GM21423 (cell line): ENCODE measurements at regions not wholly inside any gene's neighbourhood (a gene's known extent, or its start where the extent isn't known, plus 50 kb on each side); places are given as distances from the start of the nearest gene placed in this dataset.
A peak's percentile ranks its signal among the peaks of the same experiment; 100 is the strongest.

ENCODE experiments used
- ATAC-seq: cut with Tn5 transposase; IDR thresholded peaks from one replicate; pipeline ENCODE4 v1.9.1; 2021; ENCODE audit warnings: mild to moderate bottlenecking, moderate library complexity; ENCODE audit not compliant: unreplicated experiment

DNA sequence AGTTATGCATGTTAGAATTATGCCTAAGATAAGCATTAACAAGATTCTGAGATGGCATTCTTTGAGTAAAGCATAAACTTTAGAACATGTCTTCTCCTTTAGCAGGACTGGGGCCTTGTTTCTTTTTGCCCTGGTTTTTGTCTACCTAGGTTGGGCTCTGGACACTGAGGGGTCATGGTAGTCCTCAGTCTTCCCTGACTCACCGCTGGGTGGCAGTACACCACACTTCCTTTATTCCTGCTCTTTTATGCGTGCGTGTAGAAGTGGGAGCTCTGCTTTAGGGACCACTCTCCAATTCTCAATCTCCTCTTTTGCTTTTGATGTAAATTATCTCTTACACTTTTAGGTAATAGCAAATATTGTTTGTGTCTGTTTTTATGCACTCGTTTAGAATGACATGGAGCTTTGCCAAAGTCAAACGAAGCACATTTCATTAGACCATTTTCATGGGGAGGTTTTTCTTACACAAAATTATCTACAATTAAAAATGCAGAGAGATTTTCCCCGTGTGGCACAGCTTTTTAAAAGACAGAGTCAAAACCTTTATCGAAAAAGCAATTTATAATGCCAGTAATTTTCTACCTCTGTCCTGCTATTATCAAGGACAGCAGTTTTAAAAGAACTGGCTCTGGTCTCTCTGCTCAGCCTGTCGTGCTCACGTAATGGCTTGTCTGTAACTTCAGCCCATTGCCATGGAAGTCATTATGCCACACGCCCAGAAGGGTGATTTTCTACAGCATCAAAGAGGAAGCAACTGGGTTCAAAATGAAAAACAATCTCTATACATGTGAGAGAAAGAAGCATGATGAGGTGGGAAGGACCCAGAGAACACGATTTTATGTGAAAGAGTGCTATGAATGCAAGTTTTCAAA, 413.9 kb downstream of the COG6 start:
- no peak for ATAC-seq

DNA sequence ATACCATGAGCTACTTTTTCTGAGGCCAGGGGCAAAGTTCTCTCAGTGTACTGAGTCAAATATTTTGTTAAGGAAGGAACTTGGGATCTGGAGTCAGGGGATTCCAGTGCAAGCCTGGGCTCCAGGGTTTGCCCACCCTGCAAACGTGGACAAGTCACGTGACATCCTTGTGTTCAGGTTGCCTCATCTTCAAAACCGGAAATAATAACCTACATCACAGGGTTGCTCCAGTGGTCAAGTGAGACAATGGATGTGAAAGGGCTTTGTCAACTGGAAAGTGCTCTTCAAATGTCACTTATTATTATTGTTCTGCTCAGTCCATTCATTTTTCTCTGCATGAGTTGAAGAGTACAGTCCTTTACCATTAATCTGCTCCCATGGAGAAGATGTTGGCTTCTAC, 414.9 kb downstream of the COG6 start:
- ATAC-seq = no peak

DNA sequence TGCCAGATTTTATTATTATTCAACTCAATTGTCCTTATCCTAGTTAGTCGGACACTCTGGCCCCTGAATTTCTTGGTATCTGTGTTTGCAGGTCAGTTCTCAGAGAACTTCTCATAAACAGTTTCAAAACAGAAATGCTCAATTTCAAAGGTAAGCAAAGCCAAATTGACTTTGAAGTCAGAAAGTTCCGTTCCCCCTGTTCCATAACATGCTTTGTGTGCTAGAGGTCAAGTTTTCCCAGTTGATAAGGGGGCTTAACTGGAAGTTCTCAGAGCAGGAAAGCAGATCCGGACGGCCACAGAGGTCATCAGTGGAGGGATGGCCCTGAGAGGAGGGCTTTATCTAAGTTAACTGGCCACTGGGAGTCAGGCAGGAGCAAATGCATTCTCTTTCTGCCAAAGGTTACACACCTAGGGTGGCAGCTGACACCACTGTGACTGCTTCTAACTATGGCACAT, 417.2 kb downstream of the COG6 start:
- no peak for ATAC-seq

DNA sequence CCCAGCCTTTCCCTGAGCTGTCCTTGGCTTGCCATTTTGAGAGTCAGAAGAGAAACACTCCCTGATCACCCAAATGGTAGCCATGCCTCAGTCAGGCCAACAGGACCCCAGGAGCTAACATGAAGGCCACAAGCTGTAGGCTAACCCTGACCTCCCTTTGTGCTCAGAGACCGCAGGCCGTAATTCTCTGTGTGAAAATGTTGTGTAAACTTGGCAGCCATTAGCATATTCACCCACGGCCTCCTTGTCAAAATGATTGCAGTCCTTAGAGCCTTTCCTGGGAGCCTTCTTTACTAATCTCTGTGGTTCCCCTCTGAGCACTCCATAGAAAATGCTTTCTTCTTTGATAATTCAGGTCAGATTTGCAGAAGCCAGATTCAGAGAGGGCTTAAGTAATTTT, 418.9 kb downstream of the COG6 start:
- ATAC-seq = no peak

DNA sequence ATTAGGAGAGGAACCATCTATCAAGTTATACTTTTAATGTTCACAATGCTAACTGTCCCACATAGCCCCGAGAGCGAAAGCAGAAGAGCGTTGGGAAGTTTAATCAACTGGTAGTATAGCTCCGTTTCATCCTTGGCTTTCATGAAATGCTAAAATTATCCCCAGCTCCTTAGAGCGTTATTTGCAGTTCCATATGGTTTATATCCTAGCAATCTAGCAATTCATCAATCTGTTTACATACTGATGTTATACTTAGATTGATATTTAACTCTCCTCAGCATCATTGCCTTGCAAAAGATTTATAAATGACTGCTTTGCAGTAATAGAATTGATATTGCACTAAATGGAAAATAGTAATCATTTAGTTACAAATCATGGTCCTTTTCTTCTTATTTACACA, 419.8 kb downstream of the COG6 start:
- no peak for ATAC-seq

DNA sequence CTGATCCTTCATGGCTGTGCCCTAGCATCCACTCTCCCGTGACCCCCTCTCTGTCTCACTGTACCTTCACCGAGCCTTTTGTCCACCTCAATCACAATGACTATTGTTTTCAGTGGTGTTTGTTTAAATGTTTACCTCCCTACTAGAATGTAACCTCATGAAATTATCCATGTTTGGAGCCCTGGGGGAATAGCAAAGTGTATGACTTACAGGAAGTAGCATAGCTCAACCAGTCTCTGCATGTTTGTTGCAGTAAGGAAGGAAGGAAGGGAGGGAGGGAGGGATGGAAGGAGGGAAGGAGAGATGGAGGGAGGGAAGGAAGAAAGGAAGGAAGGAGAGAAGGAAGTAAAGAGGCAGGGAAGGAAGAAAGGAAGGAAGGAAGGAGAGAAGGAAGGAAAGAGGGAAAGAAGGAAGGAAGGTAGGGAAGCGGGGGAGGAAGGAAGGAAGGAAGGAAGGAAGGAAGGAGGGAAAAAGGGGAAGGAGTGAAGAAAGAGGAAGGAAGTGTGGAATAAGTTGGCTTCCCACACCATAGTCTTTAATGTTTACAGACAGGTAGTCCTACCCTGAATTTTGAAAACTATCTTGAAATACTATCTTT, 421.4 kb downstream of the COG6 start:
- ATAC-seq = no peak

DNA sequence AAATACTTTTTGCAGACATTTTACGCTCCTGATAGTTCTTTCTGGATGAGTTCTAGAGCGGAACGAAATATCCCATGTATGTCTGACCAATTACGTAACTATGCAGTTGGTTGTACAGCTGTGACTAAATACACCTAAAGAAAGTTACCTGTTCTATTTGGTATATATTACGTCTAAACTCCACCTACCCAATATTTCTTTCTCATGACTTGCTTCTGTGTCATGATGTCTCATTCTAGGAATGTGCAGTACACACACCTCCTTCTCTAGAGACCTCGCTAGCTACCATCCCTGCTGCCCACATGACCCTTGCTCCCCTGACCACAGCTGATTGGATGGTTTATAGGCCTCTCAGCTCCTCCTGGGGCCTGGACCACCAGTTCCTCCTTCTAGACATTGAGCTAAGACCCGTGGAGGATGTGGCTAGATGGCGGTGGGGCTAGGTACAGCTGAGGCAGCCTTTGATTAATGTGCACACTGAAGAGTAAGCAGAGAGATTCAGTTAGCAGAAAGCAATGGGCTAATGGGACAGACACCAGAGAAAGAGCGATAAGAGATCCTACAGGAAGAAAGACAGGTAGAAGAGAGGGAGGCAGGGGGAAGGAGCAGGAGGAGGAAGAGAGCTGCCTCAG, 422.1 kb downstream of the COG6 start:
- no peak for ATAC-seq

DNA sequence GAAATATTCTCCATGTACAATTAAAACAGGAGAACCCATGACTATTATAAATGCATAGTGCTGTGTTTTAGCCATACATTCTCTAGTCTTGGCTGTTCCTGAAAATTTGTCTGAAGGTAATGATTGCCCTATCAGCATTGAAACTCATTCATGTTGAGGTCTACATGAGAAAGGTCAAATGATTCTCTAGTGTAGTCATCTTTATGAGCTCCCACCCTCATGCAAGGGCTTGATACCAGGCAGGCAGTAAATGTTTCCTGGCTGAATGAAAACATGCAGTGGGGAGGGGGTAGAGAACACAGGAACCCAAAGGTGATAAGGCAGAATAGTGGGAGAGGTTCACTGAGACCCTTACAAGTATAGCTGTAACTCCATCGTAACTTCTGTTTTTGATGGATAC, 424.3 kb downstream of the COG6 start:
- ATAC-seq = no peak

DNA sequence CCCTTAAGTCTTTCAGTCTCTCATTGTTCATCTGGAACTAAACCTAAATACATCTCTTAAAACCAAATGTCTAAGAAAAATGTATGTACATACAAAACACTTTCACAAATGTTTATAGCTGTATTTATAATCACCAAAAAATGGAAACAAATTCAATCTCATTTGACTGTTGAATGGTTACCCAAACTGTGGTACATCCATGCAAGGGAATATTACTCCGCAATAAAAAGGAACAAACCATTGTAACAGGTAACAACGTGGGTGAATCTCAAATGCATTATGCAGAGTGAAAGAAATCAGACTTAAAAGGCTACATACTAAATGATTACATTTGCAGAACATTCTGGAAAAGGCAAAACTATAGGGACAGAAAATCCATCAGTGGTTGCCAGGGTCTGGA, 425.2 kb downstream of the COG6 start:
- ATAC-seq = no peak

DNA sequence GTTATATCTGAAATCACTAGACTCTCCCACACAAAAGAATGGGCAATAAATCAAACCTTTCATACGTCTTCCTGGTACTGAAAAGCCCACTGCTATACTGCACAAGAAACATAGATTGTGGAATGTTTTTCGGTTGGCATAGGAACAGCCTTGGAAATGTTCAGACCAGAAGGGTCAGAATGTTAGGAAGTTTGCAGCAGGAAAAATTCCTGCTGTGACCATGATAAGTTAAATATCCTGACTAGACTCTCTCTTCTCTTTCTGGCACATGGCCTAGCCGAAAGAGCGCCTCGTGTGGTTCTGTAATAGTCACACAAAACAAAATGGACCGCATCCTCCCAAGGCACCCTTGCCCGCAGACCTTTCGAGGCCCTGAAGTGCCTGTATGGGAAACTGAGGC, 427.2 kb downstream of the COG6 start:
- no peak for ATAC-seq

DNA sequence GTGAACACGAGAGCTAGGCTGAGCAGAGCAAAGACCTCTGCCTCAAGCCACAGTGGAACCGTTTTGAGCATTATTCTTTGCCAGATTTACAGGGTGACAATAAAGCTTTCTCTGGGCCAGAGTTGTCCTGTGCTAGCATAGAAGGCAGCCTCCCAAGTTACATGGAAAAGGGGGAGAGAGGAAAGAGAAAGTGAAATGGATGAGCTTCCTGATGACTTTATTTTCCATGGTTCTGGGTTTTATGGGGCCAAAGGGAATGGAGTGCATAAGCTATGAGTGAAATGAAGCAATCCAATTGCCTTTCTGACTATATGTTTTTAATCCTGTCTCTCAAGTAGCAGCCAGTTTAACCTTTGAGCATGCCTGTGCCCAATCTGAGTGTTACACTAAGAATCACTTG, 428.4 kb downstream of the COG6 start:
- ATAC-seq = no peak

DNA sequence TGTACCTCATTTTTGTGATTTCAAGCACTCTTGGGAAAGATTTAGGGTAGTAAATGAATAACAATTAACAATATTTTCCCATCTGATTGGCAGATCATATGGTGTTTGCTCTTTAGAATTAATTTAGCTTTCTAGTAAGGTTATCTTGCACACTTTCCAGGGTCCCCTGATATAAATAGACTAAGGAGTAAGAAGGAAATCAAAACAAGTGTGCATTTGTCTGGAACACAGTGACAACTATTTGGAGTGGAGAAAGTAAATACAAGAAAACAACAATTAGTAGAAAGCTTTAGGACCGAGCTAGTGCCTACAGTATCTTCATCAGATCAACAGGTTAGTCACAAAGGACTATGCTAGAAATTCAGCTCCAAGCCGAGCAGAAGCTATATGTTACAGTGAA, 429.5 kb downstream of the COG6 start:
- no peak for ATAC-seq

DNA sequence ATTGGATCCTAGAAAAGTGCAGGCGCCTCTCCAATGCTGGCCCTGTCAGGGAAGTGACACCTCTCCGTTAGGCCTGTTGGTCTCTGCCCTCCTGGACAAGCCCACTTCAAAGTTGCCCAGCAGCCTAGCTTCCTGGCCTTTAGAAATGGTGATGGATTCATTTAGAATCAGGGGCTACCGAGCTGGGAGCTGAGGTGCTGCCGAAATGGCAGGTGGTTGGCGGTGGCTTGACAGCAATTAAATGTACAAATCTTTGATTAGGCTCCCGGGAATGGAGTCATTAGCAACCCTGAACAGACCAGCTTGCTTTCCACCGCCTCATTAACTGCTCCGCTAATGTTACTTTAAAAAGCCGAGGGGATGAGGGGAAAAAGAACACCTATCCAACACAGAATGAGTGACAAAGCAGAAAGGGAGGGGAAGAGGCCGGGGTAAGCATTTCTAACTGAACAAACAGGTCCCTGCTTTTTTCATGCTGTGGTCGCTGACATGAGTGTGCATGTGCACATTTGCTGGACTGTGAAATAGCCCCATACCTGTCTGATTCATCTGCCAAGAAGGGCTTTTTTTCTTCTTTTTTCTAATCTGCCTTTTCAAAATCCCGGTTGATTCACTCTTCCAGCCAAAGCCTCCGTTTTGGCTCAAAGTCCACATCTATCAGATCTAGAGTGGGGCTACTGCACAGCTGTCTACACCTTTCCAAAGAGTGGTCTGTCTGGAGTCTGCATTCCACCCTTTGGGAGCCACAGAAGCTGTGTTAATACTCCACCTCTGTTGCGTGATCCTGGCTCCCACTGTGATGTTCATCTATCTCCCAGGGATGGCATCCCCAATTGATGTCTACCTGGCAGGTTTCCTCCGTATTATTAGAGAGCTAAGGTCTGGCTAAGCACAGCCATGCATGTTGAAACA, 431.9 kb downstream of the COG6 start:
- no peak for ATAC-seq

DNA sequence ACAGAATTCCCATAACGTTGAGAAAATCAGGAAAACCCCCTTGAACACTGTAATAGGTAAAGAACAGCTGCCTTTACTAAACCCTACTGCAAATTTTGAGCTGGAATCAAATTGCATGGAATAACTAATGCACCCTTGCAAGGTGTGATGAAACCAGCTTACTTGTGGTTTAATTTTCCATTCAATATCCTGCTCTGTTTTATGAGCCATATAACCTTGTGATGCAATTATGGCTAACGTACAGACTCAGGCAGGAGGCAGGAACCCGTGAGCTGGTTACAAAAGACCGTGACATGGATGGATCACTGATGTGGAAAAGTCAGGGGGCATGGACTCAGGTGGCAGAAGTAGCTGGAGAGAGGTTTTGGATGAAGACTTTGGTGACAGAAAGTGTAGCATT, 438.6 kb downstream of the COG6 start:
- ATAC-seq = no peak

DNA sequence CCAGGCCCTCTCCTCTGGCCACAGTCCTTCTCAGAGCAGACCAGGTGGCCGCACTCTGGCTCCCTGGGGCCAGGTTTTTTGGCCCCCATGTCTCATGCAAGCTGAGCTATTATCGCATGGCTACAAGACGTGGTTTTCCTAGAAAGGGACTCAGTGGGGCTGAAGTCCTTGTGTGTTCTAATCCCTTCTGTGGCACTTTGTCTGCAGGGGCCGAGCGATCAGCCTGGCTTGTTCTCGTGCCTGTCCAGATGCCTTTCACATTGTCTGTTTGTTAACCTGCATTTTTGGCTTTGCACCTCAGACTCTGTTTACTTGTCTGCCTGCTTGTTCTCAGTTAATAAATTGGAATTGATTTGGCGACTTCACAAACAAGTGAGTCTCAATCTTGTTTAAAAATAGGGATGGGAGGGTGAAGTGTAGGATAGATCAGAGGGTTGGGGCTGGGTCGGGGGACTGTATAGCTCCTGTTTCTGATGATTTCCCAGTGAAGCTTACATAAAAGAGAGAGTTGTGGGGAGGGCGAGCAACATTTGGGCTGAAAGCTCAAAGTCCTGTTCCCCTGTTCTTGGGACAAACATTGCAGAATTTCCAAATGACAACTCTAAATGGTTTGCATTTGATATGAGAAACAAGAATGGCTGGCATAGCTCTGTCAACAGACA, 440.4 kb downstream of the COG6 start:
- no peak for ATAC-seq

DNA sequence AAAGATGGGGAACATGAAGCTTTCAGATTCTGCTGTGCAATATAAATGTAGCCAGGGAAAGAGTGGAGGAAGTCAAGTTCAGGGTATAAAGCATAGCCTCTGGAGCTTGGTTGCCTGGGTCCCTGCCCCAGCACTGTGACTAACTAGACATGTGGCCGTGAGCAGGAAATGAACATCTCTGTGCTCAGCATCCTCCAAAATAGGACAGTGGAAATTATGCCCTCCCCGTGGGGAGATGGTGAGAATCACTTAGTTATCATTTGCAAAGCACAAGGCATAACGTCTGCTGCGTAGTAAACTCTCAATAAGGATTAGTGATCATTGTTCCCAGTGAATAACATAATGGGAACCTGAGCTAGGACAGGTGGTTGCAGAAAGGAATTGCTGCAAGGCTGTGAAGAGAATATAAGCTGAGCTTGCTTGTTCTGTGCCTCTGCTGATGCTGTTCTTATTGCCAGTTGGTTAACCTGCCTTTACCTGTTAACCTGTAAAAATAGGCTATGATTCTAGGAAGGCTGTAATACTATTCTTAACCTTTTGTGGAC, 441.0 kb downstream of the COG6 start:
- ATAC-seq = no peak

DNA sequence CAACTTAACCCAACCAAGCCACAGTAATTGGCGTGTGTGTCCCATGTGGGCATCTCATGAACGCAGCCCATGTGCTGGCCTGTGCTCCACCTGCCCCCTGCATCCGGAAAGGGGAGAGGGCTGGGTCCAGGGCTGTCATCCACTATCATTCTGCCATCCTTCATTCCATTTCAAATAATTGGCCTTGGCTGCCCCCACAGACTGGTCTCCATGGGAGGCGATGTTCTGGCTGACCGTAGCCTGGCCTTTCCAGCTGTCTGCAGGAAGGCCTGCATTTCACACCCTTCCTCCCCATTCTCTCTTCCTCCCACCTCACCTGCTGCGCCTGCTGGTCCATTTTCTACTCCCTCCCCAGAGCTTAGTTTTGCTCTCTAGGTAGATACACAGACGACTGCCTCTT, 442.8 kb downstream of the COG6 start:
- no peak for ATAC-seq

DNA sequence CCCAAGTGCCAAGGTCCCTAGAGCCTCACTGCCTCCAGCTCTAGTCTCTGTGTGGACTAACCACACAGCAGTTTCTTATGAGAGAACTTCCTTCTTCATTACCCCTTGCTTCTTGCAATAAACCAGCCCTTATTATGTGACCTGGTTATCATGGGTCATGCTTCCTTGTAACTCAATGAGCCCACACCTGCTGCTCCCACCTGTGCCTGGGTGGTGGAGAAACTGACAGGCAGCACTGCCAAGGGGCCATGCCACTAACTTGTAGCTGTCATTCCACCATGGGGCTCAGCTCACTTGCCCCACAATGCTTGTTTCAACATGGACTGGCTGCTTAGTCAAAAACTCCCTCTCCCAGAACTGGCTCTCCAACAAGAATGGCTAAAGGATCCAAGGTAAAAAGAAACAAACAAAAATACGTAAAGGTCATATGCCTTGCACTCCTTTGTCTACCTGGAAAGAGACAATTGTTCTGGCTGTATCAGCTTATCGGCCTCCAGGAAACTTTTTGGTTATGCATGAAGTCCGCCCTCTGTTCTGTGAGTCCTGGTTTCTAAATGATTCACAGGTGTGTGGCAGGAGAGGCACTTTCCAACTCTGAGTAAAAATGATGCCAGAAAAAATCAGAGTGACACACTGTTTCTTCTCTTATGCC, 446.4 kb downstream of the COG6 start:
- peak; percentile 80 for ATAC-seq

DNA sequence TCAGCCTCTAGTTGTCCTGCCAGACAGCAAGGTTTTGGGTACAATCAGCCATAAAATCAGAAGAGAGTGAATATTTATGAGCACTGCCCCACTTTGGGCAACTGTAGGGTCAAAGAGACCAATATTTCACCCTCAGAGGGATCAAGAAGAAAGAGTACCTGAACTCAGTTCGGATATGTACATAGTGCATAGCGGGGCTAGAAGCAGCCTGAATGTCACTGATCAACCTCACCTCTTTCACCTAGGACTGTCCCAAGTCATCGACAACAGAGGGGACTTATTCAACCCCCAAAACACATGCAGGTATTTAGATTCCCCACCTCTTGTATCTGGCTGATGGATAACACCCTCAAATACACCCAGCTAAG, 446.9 kb downstream of the COG6 start:
- ATAC-seq = no peak

DNA sequence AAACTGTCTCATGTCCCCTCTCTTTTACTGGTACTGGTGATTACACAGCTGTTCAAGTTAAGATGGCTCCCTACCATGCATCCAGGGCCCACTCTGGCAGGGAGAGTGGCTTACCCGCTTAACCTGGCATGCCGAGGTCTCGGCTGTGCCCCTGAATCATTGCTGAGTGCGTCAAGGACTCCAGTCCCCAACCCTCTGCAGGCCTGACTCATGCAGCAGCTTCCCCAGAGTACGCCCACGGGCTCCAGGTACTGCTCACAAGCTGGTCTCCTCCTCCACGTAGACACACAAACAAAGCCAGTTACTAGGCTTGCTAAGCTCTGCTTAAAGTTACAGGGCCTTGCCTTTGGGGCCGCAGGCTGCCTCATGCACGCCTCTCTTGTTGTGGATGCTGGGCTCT, 447.4 kb downstream of the COG6 start:
- no peak for ATAC-seq
